ENCODE measurements at regions not wholly inside any gene's neighbourhood (a gene's known extent, or its start where the extent isn't known, plus 50 kb on each side); places are given as distances from the start of the nearest gene placed in this dataset.

DNA sequence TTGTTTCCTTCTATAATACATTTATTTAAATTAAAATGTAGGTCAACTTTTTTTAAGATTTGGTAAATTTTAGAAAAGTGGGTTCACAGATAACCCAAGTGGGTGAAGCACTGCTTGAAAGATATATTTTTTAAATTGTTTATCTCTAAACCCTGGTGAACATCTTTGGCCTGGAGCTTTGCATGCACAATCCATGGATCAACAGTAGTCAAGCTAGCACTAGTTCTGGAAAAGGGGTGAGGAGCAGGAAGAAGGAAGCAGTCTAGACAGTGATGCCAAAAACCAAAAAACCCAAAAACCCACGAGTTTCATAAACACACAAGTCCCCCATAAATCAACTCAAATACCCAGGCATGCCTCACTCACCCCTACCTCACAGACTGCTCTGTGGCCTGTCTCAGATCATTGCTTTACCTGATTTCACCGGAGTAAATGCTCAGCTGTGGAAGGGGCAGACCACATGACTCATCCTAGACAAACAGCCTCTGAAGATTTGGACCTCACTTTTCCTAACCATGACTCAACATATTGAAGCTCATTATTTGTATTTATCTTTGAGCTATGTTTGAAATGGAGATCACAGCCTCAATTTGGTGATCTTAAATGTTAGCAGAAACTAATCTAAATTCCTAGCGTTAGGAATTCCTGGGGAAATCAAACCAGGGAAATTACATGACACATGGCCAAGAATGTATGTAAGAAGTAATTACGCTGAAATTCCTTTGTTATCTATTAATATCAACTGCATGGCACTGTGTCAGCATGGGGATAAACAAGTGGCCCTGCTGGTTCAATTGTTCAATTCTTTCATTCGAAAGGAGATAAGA is 149.6 kb downstream of the ZNF608 start:
- TF ChIP-seq, protein P1, sequence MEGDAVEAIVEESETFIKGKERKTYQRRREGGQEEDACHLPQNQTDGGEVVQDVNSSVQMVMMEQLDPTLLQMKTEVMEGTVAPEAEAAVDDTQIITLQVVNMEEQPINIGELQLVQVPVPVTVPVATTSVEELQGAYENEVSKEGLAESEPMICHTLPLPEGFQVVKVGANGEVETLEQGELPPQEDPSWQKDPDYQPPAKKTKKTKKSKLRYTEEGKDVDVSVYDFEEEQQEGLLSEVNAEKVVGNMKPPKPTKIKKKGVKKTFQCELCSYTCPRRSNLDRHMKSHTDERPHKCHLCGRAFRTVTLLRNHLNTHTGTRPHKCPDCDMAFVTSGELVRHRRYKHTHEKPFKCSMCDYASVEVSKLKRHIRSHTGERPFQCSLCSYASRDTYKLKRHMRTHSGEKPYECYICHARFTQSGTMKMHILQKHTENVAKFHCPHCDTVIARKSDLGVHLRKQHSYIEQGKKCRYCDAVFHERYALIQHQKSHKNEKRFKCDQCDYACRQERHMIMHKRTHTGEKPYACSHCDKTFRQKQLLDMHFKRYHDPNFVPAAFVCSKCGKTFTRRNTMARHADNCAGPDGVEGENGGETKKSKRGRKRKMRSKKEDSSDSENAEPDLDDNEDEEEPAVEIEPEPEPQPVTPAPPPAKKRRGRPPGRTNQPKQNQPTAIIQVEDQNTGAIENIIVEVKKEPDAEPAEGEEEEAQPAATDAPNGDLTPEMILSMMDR (IDR thresholded peaks at IDR 0.05), result no peak
- no peak for TF ChIP-seq ZFX (IDR thresholded peaks at IDR 0.05; ENCODE audit: borderline replicate concordance)

Data from 22Rv1 (cell line).